Neural crest cell (in vitro differentiated cells): ENCODE measurements at regions not wholly inside any gene's neighbourhood (a gene's known extent, or its start where the extent isn't known, plus 50 kb on each side); places are given as distances from the start of the nearest gene placed in this dataset.
A peak's percentile ranks its signal among the peaks of the same experiment; 100 is the strongest.
"Not testable (repeated sequence)": the region's sequence is repeated elsewhere in the genome, so short reads cannot be mapped to it uniquely, and the experiment has no call there.

Experiments
- DNase-seq: peaks from one replicate; pipeline ENCODE4 v3.0.0; 2021; ENCODE audit warnings: low read depth, mixed read lengths, low spot score
- H3K27ac Mint-ChIP-seq: one replicate; pipeline ENCODE4 v1.8.0; 2021; ENCODE audit warnings: mild to moderate bottlenecking, mixed read lengths; ENCODE audit not compliant: unreplicated experiment
- H3K27me3 Mint-ChIP-seq: 2 replicates; pipeline ENCODE4 v1.8.0; 2021; ENCODE audit warnings: low read depth, mild to moderate bottlenecking, mixed read lengths
- H3K36me3 Mint-ChIP-seq: 2 replicates; pipeline ENCODE4 v1.8.0; 2021; ENCODE audit warnings: low read depth, mild to moderate bottlenecking, mixed read lengths
- H3K4me1 Mint-ChIP-seq: 2 replicates; pipeline ENCODE4 v1.8.0; 2021; ENCODE audit warnings: mixed read lengths
- H3K4me3 Mint-ChIP-seq: one replicate; pipeline ENCODE4 v1.8.0; 2021; ENCODE audit warnings: mild to moderate bottlenecking, mixed read lengths
- H3K9me3 Mint-ChIP-seq: 2 replicates; pipeline ENCODE4 v1.8.0; 2021; ENCODE audit warnings: mixed read lengths
- CTCF ChIP-seq: fragments of 200-600 bp; sonication (generic); conservative IDR thresholded peaks from 2 replicates; pipeline ENCODE4 v1.5.0; 2021; ENCODE audit warnings: antibody characterized with exemption, mild to moderate bottlenecking

GRCh38 chr4:110869114-110869513 lies 246.2 kb upstream of the PITX2 start:
- DNase-seq, result no peak
- Mint-ChIP-seq H3K4me1 (no peaks in the 10 kb centered on the region), H3K9me3 (peaks cover 2% of the 10 kb centered on the region), H3K36me3 (peaks cover 3% of the 10 kb centered on the region), H3K27ac (no peak overlapping the region), H3K27me3 (no peaks in the 10 kb centered on the region), H3K4me3 (no peak overlapping the region)
- TF ChIP-seq CTCF, result no peak

- no peak for TF ChIP-seq CTCF
- DNase-seq, result no peak
- peaks cover 3% of the 10 kb centered on the region for H3K36me3 Mint-ChIP-seq
- H3K9me3 Mint-ChIP-seq, result peaks cover 2% of the 10 kb centered on the region
- H3K4me1 Mint-ChIP-seq, result no peaks in the 10 kb centered on the region
- H3K27ac Mint-ChIP-seq, result no peak overlapping the region
- H3K4me3 Mint-ChIP-seq, result no peak overlapping the region
- H3K27me3 Mint-ChIP-seq, result no peaks in the 10 kb centered on the region
These were observed 247.1 kb upstream of the PITX2 start for GRCh38 chr4:110869862-110870572.

GRCh38 chr4:110876214-110876613 lies 253.3 kb upstream of the PITX2 start:
- H3K4me3 Mint-ChIP-seq, result peak overlapping the region; percentile 89
- peak; percentile 2 for DNase-seq
- H3K27ac Mint-ChIP-seq, result peak overlapping the region; percentile 87
- H3K4me1 Mint-ChIP-seq, H3K27me3 Mint-ChIP-seq, H3K36me3 Mint-ChIP-seq, H3K9me3 Mint-ChIP-seq: not testable (repeated sequence)

GRCh38 chr4:110876866-110877265 lies 254.0 kb upstream of the PITX2 start:
- no peak for TF ChIP-seq CTCF
- H3K27ac Mint-ChIP-seq, result no peak overlapping the region
- H3K4me1 Mint-ChIP-seq, result peaks cover 4% of the 10 kb centered on the region
- H3K9me3 Mint-ChIP-seq, result no peaks in the 10 kb centered on the region
- H3K27me3 Mint-ChIP-seq, result peaks cover 3% of the 10 kb centered on the region
- peak overlapping the region; percentile 89 for H3K4me3 Mint-ChIP-seq
- H3K36me3 Mint-ChIP-seq, result no peaks in the 10 kb centered on the region
- no peak for DNase-seq

GRCh38 chr4:110877778-110878370 lies 255.0 kb upstream of the PITX2 start:
- H3K4me1 Mint-ChIP-seq, result peaks cover 4% of the 10 kb centered on the region
- no peaks in the 10 kb centered on the region for H3K9me3 Mint-ChIP-seq
- H3K4me3 Mint-ChIP-seq, result no peak overlapping the region
- H3K27ac Mint-ChIP-seq, result no peak overlapping the region
- no peak for DNase-seq
- no peak for TF ChIP-seq CTCF
- H3K27me3 Mint-ChIP-seq, result peaks cover 3% of the 10 kb centered on the region
- H3K36me3 Mint-ChIP-seq, result no peaks in the 10 kb centered on the region

GRCh38 chr4:110878413-110878812 lies 255.5 kb upstream of the PITX2 start:
- H3K4me1 Mint-ChIP-seq, result peaks cover 4% of the 10 kb centered on the region
- no peak overlapping the region for H3K27ac Mint-ChIP-seq
- no peak for DNase-seq
- no peak overlapping the region for H3K4me3 Mint-ChIP-seq
- no peaks in the 10 kb centered on the region for H3K9me3 Mint-ChIP-seq
- TF ChIP-seq CTCF, result no peak
- H3K27me3 Mint-ChIP-seq, result peaks cover 3% of the 10 kb centered on the region
- H3K36me3 Mint-ChIP-seq, result no peaks in the 10 kb centered on the region
